H9 (cell line): ENCODE measurements at regions not wholly inside any gene's neighbourhood (a gene's known extent, or its start where the extent isn't known, plus 50 kb on each side); places are given as distances from the start of the nearest gene placed in this dataset.

Experiments used
- DNase-seq: peaks from one replicate; pipeline ENCODE4 v3.0.0-alpha.2; 2017
- H2AFZ ChIP-seq: one replicate; pipeline ENCODE4 v1.6.1; 2013; ENCODE audit warnings: mild to moderate bottlenecking, low read length, control low read depth, moderate library complexity
- H2AK5ac ChIP-seq: 2 replicates; pipeline ENCODE4 v1.6.1; 2013; ENCODE audit warnings: low read length, control low read depth, mixed read lengths; ENCODE audit not compliant: insufficient read length
- H2BK120ac ChIP-seq: one replicate; pipeline ENCODE4 v1.6.1; 2013; ENCODE audit warnings: low read depth, mild to moderate bottlenecking, low read length, control low read depth, inconsistent platforms; ENCODE audit not compliant: poor library complexity, severe bottlenecking
- H2BK12ac ChIP-seq: 2 replicates; pipeline ENCODE4 v1.6.1; 2013; ENCODE audit warnings: low read length, control low read depth, mixed read lengths, low read depth; ENCODE audit not compliant: insufficient read length
- H2BK15ac ChIP-seq: 2 replicates; pipeline ENCODE4 v1.6.1; 2013; ENCODE audit warnings: low read depth, low read length, control low read depth
- H2BK20ac ChIP-seq: one replicate; pipeline ENCODE4 v1.6.1; 2013; ENCODE audit warnings: low read depth, mild to moderate bottlenecking, low read length, control low read depth, inconsistent platforms; ENCODE audit not compliant: poor library complexity, severe bottlenecking
- H2BK5ac ChIP-seq: 2 replicates; pipeline ENCODE4 v1.6.1; 2013; ENCODE audit warnings: low read length, control low read depth, mixed read lengths; ENCODE audit not compliant: insufficient read length
- H3K14ac ChIP-seq: 2 replicates; pipeline ENCODE4 v1.6.1; 2013; ENCODE audit warnings: low read length, control low read depth; ENCODE audit not compliant: insufficient read depth
- H3K18ac ChIP-seq: 2 replicates; pipeline ENCODE4 v1.6.1; 2013; ENCODE audit warnings: low read depth, mild to moderate bottlenecking, mixed read lengths, low read length, control low read depth; ENCODE audit not compliant: insufficient read length
- H3K23ac ChIP-seq: 2 replicates; pipeline ENCODE4 v1.6.1; 2013; ENCODE audit warnings: low read length, control low read depth, mixed read lengths, low read depth; ENCODE audit not compliant: insufficient read length
- H3K23me2 ChIP-seq: 2 replicates; pipeline ENCODE4 v1.6.1; 2013; ENCODE audit warnings: low read depth, mild to moderate bottlenecking, mixed read lengths, low read length, control low read depth; ENCODE audit not compliant: insufficient read length, poor library complexity, severe bottlenecking
- H3K27ac ChIP-seq: 2 replicates; pipeline ENCODE4 v1.5.1; 2013; ENCODE audit warnings: low read length, control low read depth, mixed read lengths, low read depth; ENCODE audit not compliant: insufficient read length
- H3K27me3 ChIP-seq: 2 replicates; pipeline ENCODE4 v1.6.1; 2013; ENCODE audit warnings: low read length, control low read depth, inconsistent platforms; ENCODE audit not compliant: insufficient read depth
- H3K4ac ChIP-seq: 2 replicates; pipeline ENCODE4 v1.6.1; 2013; ENCODE audit warnings: low read depth, mild to moderate bottlenecking, control low read depth, inconsistent platforms, low read length, moderate library complexity
- H3K4me1 ChIP-seq: 2 replicates; pipeline ENCODE4 v1.6.1; 2013; ENCODE audit warnings: low read length, control low read depth, inconsistent platforms; ENCODE audit not compliant: insufficient read depth
- H3K4me2 ChIP-seq: 2 replicates; pipeline ENCODE4 v1.6.1; 2013; ENCODE audit warnings: low read length, control low read depth, mixed read lengths; ENCODE audit not compliant: insufficient read length, insufficient read depth
- H3K56ac ChIP-seq: 2 replicates; pipeline ENCODE4 v1.6.1; 2013; ENCODE audit warnings: low read depth, mild to moderate bottlenecking, mixed read lengths, low read length, control low read depth; ENCODE audit not compliant: insufficient read length
- H3K79me1 ChIP-seq: 2 replicates; pipeline ENCODE4 v1.6.1; 2013; ENCODE audit warnings: low read depth, mild to moderate bottlenecking, moderate library complexity, low read length, control low read depth, inconsistent platforms; ENCODE audit not compliant: insufficient read depth, poor library complexity, severe bottlenecking
- H3K79me2 ChIP-seq: 2 replicates; pipeline ENCODE4 v1.6.1; 2013; ENCODE audit warnings: low read length, control low read depth, inconsistent platforms; ENCODE audit not compliant: insufficient read depth
- H3K9ac ChIP-seq: 2 replicates; pipeline ENCODE4 v1.6.1; 2013; ENCODE audit warnings: low read length, control low read depth, mixed read lengths; ENCODE audit not compliant: insufficient read length; ENCODE audit errors: extremely low read depth
- H3K9me3 ChIP-seq: one replicate; pipeline ENCODE4 v1.6.1; 2013; ENCODE audit warnings: low read depth, low read length, inconsistent platforms; ENCODE audit not compliant: control insufficient read depth
- H3T11ph ChIP-seq: one replicate; pipeline ENCODE4 v1.6.1; 2013; ENCODE audit warnings: mild to moderate bottlenecking, low read length, control low read depth, inconsistent platforms
- H4K20me1 ChIP-seq: one replicate; pipeline ENCODE4 v1.6.1; 2013; ENCODE audit not compliant: control insufficient read depth, insufficient read length, insufficient read depth
- H4K5ac ChIP-seq: 2 replicates; pipeline ENCODE4 v1.6.1; 2013; ENCODE audit warnings: low read depth, mild to moderate bottlenecking, mixed read lengths, low read length, control low read depth; ENCODE audit not compliant: insufficient read length
- H4K8ac ChIP-seq: replicated peaks from 2 replicates; pipeline ENCODE4 v1.6.1; 2013; ENCODE audit warnings: low read length, control low read depth, mixed read lengths, low read depth; ENCODE audit not compliant: insufficient read length
- H4K91ac ChIP-seq: 2 replicates; pipeline ENCODE4 v1.6.1; 2013; ENCODE audit warnings: low read depth, mild to moderate bottlenecking, moderate library complexity, mixed read lengths, low read length, control low read depth; ENCODE audit not compliant: insufficient read length
- H3K27ac Mint-ChIP-seq, 3 experiments: 2 replicates in 2 of 3; 3 replicates in 1 of 3; pipeline ENCODE4 v1.8.0; 2020 to 2021; ENCODE audit warnings: mixed read lengths in 3 of 3, mild to moderate bottlenecking in 1 of 3, moderate library complexity in 1 of 3
- H3K27me3 Mint-ChIP-seq: 2 replicates; pipeline ENCODE4 v1.8.0; 2021; ENCODE audit warnings: low read depth, mild to moderate bottlenecking, moderate library complexity, mixed read lengths
- H3K36me3 Mint-ChIP-seq, 3 experiments: 2 replicates in 2 of 3; 3 replicates in 1 of 3; pipeline ENCODE4 v1.8.0; 2020 to 2021; ENCODE audit warnings: low read depth in 3 of 3, mixed read lengths in 3 of 3; ENCODE audit not compliant: insufficient read depth in 1 of 3
- H3K4me1 Mint-ChIP-seq, 2 experiments: 2 replicates each; pipeline ENCODE4 v1.8.0; 2020; ENCODE audit warnings: mixed read lengths in 2 of 2
- H3K4me3 Mint-ChIP-seq, 2 experiments: 2 replicates in 1 of 2; 3 replicates in 1 of 2; pipeline ENCODE4 v1.8.0; 2020 to 2021; ENCODE audit warnings: mild to moderate bottlenecking in 2 of 2, mixed read lengths in 2 of 2, moderate library complexity in 1 of 2
- H3K9me3 Mint-ChIP-seq, 2 experiments: 2 replicates in 1 of 2; 3 replicates in 1 of 2; pipeline ENCODE4 v1.8.0; 2020; ENCODE audit warnings: mild to moderate bottlenecking in 2 of 2, mixed read lengths in 2 of 2, moderate library complexity in 1 of 2
- CTCF ChIP-seq: fragments of 200-600 bp; sonication (generic); conservative IDR thresholded peaks from 3 replicates; pipeline ENCODE4 v1.8.0; 2021; ENCODE audit warnings: antibody characterized with exemption, mild to moderate bottlenecking
- WGBS: extraction: QIAGEN DNeasy Blood & Tissue Kit; methylation state at CpG from one replicate; pipeline ENCODE4 v1.1.7; 2013; ENCODE audit warnings: missing lambda C conversion rate, low lambda C conversion rate, mixed read lengths; ENCODE audit not compliant: insufficient read length; ENCODE audit errors: extremely low coverage; 5-methylcytosine and 5-hydroxymethylcytosine counted together

GRCh38 chr12:83335748-83336147 lies 649.0 kb downstream of the TMTC2 start:
- H3K56ac ChIP-seq, result no peak overlapping the region
- no peak overlapping the region for H2BK15ac ChIP-seq
- H3K4me2 ChIP-seq, result no peak overlapping the region
- H3K4me1 ChIP-seq, result no peaks in the 10 kb centered on the region
- H3K9me3 ChIP-seq, result no peaks in the 10 kb centered on the region
- no peaks in the 10 kb centered on the region for H3K27me3 ChIP-seq
- H3K23me2 ChIP-seq, result no peaks in the 10 kb centered on the region
- Mint-ChIP-seq H3K27ac (no peak overlapping the region), H3K4me1 (peaks cover 7% of the 10 kb centered on the region in 2 experiments; a peak in 2 of 4 replicates), H3K36me3 (no peaks in the 10 kb centered on the region), H3K9me3 (no peaks in the 10 kb centered on the region), H3K27me3 (no peaks in the 10 kb centered on the region), H3K4me3 (no peak overlapping the region)
- H2AK5ac ChIP-seq, result no peak overlapping the region
- H3T11ph ChIP-seq, result no peak overlapping the region
- no peaks in the 10 kb centered on the region for H4K20me1 ChIP-seq
- H4K91ac ChIP-seq, result no peak overlapping the region
- H3K27ac ChIP-seq, result no peak overlapping the region
- no peaks in the 10 kb centered on the region for H3K79me1 ChIP-seq
- no peak overlapping the region for H3K9ac ChIP-seq
- H3K79me2 ChIP-seq, result no peaks in the 10 kb centered on the region
- no CpG with 5 or more reads among the region's 2 CpGs for WGBS
- no peak overlapping the region for H4K8ac ChIP-seq
- no peak overlapping the region for H3K23ac ChIP-seq
- H2BK5ac ChIP-seq, result no peak overlapping the region
- DNase-seq, result no peak
- no peak overlapping the region for H2BK120ac ChIP-seq
- H3K14ac ChIP-seq, result no peak overlapping the region
- no peak overlapping the region for H3K18ac ChIP-seq
- H4K5ac ChIP-seq, result no peak overlapping the region
- H2BK12ac ChIP-seq, result no peak overlapping the region
- H3K4ac ChIP-seq, result no peak overlapping the region
- no peak overlapping the region for H2BK20ac ChIP-seq
- H2AFZ ChIP-seq, result no peak overlapping the region
- no peak for TF ChIP-seq CTCF
